ENCODE measurements at regions not wholly inside any gene's neighbourhood (a gene's known extent, or its start where the extent isn't known, plus 50 kb on each side); places are given as distances from the start of the nearest gene placed in this dataset.

GRCh38 chr4:18777190-18777930 lies 755.8 kb upstream of the LCORL start:
- Mint-ChIP-seq H3K9me3 (peaks cover 4% of the 10 kb centered on the region), H3K4me3 (no peak overlapping the region), H3K4me1 (no peaks in the 10 kb centered on the region), H3K36me3 (no peaks in the 10 kb centered on the region), H3K27me3 (no peaks in the 10 kb centered on the region), H3K27ac (no peak overlapping the region)
- no peak for DNase-seq

DNA sequence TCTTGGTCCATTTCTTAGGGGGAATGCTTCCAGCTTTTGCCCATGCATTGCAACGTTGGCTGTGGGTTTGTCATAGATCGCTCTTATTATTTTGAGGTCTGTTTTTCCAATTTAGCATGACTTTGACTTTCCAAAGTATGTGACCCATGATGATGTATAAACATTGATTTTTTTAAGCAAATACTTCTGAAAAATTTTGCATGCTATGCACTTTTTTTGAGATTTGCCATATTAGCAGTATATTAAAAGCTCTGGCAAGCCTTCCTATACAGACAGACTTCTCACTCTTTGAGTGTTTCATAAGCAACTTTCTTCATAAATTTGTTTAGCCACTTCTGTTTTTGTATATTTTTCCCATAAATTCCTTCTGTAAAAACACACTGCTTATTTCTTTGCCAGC lies 746.4 kb upstream of the LCORL start:
- H3K4me3 Mint-ChIP-seq, result no peak overlapping the region
- H3K9me3 Mint-ChIP-seq, result peaks cover 5% of the 10 kb centered on the region
- no peak overlapping the region for H3K27ac Mint-ChIP-seq

GRCh38 chr4:18756671-18757070 lies 735.1 kb upstream of the LCORL start:
- Mint-ChIP-seq H3K4me3 (no peak overlapping the region), H3K27me3 (no peaks in the 10 kb centered on the region), H3K36me3 (no peaks in the 10 kb centered on the region), H3K27ac (no peak overlapping the region), H3K9me3 (peaks cover 5% of the 10 kb centered on the region), H3K4me1 (no peaks in the 10 kb centered on the region)
- DNase-seq, result no peak

More for the DNA sequence above, 746.4 kb upstream of the LCORL start:
- no peaks in the 10 kb centered on the region for H3K4me1 Mint-ChIP-seq
- no peaks in the 10 kb centered on the region for H3K27me3 Mint-ChIP-seq
- no peak for DNase-seq
- no peaks in the 10 kb centered on the region for H3K36me3 Mint-ChIP-seq

GRCh38 chr4:18754180-18754579 lies 732.6 kb upstream of the LCORL start:
- H3K27me3 Mint-ChIP-seq, result no peaks in the 10 kb centered on the region
- H3K9me3 Mint-ChIP-seq, result peaks cover 1% of the 10 kb centered on the region
- H3K36me3 Mint-ChIP-seq, result no peaks in the 10 kb centered on the region
- no peak overlapping the region for H3K27ac Mint-ChIP-seq
- no peak overlapping the region for H3K4me3 Mint-ChIP-seq
- no peaks in the 10 kb centered on the region for H3K4me1 Mint-ChIP-seq
- no peak for DNase-seq

DNA sequence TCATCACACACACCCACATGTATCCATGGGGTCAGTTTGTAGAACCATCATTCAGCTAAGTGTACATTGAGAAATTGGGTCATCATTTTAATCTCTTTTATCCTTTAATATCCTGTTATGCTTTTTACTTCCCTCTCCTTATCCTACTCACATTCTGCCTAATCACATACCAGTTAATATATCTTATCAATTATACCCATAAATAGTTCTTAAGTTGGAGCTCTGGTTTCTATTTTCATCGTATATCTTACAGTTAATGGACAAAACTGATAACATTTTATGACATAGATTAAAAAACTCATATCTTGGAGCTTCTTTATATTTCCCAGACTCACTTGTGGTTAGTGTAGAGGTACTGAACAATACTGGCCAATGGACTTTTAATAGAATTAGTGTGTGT lies 729.5 kb upstream of the LCORL start:
- H3K36me3 Mint-ChIP-seq, result no peaks in the 10 kb centered on the region
- no peaks in the 10 kb centered on the region for H3K27me3 Mint-ChIP-seq
- H3K4me3 Mint-ChIP-seq, result no peak overlapping the region
- H3K9me3 Mint-ChIP-seq, result no peaks in the 10 kb centered on the region
- H3K27ac Mint-ChIP-seq, result no peak overlapping the region
- H3K4me1 Mint-ChIP-seq, result no peaks in the 10 kb centered on the region
- no peak for DNase-seq

DNA sequence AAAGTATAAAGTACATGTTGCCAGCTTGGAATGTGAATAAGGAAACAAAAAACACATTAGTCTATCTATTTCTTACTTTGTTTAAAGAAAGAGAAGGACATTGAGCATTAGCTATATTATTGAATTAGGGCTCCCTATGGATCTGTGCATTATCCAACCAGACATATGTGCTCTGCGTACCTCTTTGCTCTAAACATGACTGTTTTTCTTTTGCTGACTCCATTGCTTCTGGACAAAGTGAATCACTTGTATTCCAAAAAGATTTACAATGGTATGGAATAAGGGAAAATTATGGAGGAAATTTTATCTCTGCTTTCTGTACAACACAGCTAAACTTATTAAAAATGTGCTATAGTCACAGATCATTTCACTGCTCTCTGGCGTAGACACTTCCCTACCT lies 727.8 kb upstream of the LCORL start:
- DNase-seq, result no peak
- Mint-ChIP-seq H3K4me1 (no peaks in the 10 kb centered on the region), H3K27me3 (no peaks in the 10 kb centered on the region), H3K27ac (no peak overlapping the region), H3K36me3 (no peaks in the 10 kb centered on the region), H3K9me3 (no peaks in the 10 kb centered on the region), H3K4me3 (no peak overlapping the region)

DNA sequence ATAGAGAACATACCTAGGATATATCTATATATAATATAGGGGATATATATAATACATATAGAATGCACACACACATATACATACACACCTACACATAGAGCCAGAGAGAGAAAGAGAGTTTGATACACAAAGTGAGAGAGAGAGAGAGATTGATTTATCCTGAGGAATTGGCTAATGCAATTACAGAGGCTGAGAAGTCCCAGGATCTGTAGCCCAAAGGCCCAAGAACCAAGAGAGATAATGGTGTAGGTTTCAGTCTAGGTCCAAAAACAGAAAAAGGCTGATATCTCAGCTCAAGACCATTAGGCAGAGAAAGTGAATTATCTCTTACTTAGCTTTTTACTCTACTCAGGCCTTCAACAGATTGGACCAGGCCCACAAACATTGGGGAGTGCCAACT lies 715.0 kb upstream of the LCORL start:
- Mint-ChIP-seq H3K36me3 (no peaks in the 10 kb centered on the region), H3K9me3 (no peaks in the 10 kb centered on the region), H3K27ac (no peak overlapping the region), H3K4me3 (no peak overlapping the region), H3K27me3 (no peaks in the 10 kb centered on the region), H3K4me1 (no peaks in the 10 kb centered on the region)
- DNase-seq, result no peak

DNA sequence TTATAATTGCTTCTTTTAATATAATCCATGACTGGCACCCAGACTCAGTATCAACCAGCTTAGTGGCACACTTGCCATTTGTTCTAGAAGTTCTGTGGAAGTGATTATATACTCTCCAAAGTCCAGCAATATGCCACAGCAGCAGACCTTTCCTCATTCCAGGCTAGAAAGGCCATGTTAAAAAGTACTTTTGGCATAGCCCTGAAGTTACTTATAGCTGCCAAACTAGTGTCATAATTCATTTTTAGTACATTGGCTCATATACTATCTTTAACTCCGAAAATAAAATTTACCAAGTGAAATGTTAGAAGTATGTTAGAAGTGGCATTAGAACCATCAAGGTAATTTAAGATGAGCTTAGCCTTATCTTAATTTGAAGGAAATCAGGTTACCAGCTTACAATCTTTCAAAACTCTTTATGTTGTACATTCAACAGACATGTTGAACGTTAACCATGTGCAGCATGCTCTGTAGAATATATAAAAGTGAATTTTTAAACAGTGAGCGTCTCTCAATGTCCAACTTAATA lies 714.2 kb upstream of the LCORL start:
- no peaks in the 10 kb centered on the region for H3K9me3 Mint-ChIP-seq
- DNase-seq, result no peak
- no peak overlapping the region for H3K4me3 Mint-ChIP-seq
- H3K36me3 Mint-ChIP-seq, result no peaks in the 10 kb centered on the region
- no peaks in the 10 kb centered on the region for H3K4me1 Mint-ChIP-seq
- no peak overlapping the region for H3K27ac Mint-ChIP-seq
- H3K27me3 Mint-ChIP-seq, result no peaks in the 10 kb centered on the region

DNA sequence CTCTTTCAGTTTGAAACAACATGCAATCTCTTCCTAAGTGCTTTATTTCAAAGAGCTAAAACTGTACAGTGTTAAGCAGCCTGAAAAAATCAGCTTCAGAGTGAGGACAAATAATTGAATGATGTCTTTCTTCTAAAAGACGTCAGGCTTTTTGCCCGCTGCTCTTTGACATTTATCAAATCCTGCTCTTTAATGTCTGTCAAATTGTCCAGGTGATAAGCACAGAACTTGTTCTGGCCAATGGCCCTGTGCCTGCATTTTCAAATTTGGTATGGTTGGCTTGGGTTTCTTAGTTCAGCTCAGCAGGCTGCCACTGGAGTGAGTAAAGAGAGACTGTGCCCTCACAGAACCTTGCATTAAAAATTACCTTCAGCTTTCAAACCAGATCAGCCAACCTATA lies 712.9 kb upstream of the LCORL start:
- Mint-ChIP-seq H3K9me3 (peaks cover 2% of the 10 kb centered on the region), H3K27me3 (no peaks in the 10 kb centered on the region), H3K27ac (no peak overlapping the region), H3K4me3 (no peak overlapping the region), H3K36me3 (no peaks in the 10 kb centered on the region), H3K4me1 (no peaks in the 10 kb centered on the region)
- DNase-seq, result no peak

DNA sequence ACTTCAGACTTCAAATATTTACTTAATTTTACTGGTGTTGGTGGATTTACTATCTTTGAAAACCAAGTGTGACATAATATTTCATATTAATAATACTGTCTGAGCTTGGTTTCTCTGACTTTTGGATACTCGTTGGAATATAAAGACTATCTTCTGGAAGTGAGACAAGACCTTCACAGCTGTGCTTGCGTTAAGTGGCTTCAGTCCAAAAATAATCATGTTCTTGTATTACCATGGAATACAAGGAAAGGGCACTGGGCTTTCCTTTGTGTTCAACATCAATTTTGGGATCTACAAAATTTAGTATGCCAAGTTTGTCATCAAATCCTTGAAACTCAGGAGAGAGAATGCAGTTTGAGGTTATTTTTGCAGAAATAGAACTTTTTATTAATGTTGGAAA lies 712.4 kb upstream of the LCORL start:
- H3K9me3 Mint-ChIP-seq, result peaks cover 2% of the 10 kb centered on the region
- H3K4me3 Mint-ChIP-seq, result no peak overlapping the region
- H3K4me1 Mint-ChIP-seq, result no peaks in the 10 kb centered on the region
- no peaks in the 10 kb centered on the region for H3K27me3 Mint-ChIP-seq
- no peak for DNase-seq
- H3K27ac Mint-ChIP-seq, result no peak overlapping the region
- no peaks in the 10 kb centered on the region for H3K36me3 Mint-ChIP-seq

DNA sequence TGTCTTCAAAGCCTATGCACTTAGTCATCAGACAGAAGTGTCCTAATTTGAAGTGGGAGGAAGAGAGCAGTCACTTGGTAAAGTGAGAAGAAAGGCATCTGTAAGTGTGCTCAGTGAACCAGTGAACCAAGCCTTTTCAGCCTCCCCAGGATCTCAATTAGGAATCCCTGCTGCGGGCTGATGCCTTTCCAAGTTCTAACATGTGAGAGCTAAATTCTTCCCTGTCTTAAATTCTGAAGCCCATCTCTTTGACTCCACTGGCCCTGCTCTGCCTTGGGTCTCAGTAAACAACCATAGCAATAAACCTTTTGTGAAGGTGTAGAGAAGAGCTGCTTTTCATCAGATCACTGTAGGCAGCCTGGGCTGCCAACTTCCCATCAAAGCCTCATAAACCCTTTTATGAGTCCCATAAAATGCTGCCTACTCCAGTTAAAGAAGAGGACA lies 701.2 kb upstream of the LCORL start:
- H3K36me3 Mint-ChIP-seq, result no peaks in the 10 kb centered on the region
- no peak overlapping the region for H3K4me3 Mint-ChIP-seq
- H3K9me3 Mint-ChIP-seq, result peaks cover 4% of the 10 kb centered on the region
- no peaks in the 10 kb centered on the region for H3K4me1 Mint-ChIP-seq
- H3K27me3 Mint-ChIP-seq, result no peaks in the 10 kb centered on the region
- no peak for DNase-seq
- no peak overlapping the region for H3K27ac Mint-ChIP-seq

DNA sequence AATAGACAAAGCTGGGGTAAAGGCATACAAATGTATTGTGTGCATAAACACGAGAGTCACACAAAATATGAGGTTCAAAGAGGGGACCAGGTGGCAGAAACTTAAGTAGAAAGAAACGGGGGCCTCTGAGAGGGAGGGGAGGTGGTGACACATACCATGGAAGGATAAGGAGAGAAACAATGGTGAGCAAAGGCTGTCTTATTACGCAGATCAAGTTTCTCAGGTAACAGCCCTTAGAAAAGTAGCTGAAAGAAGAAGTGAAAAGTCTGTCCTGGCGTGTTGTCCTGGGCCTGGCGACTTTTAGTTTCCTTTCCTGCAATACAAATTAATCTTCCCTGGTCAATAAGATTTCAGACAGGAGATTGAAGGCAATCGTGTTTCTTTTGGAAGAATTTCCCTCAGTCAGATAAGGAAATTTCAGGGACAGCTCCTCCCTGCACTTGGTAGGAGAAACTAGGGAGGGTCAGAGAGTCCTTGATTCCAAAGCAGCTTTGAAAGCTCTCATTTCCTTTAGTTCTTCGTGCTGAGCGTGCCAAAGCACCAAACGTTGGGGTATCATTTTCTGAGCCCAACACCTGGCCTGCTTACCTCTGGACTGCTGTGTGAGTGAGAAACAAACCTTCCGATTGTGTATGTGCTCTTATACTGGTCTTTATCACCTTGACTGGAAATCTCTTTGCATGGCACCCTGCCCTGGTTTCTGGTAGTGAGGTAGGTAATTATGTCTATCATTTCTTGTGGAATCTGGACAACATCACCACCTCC lies 676.7 kb upstream of the LCORL start:
- H3K36me3 Mint-ChIP-seq, result no peaks in the 10 kb centered on the region
- H3K27me3 Mint-ChIP-seq, result no peaks in the 10 kb centered on the region
- peaks cover 6% of the 10 kb centered on the region for H3K9me3 Mint-ChIP-seq
- DNase-seq, result no peak
- H3K4me1 Mint-ChIP-seq, result no peaks in the 10 kb centered on the region
- H3K27ac Mint-ChIP-seq, result no peak overlapping the region
- no peak overlapping the region for H3K4me3 Mint-ChIP-seq

DNA sequence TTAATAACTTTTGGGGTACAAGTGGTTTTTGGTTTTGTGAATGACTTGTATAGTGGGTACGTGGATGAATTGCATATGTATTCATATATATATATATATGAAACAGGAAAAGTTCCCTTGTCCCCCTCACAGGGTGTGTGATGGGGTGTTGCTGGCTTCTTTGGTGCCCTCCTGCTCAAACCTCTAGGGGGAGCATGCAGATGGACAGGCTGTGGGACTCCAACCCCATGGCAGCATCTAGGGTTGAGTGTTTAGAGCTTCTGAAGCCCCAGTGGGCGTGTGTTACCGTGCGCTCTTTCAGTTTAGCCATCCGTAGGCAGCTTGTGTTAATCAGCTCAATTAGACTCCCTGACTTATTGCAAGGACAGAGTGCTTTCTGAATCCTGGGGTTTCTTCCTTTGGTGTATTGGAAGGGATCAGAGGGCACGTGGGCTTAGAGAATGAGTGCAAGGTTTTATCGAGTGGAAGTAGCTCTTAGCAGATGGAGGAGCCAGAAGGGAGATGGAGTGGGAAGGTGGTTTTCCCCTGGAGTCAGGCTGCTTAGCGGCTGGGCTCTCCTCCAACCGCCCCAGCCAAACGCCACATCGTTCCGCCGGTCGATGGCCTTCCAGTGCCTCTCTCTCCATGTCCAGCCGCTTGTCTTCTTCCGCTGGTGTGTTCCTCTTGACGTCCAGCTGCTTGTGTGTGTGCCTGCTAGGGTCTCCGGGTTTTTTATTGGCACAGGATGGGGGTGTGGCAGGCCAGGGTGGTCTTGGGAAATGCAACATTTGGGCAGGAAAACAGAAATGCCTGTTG lies 674.4 kb upstream of the LCORL start:
- DNase-seq, result no peak
- H3K4me1 Mint-ChIP-seq, result no peaks in the 10 kb centered on the region
- no peaks in the 10 kb centered on the region for H3K9me3 Mint-ChIP-seq
- no peak overlapping the region for H3K27ac Mint-ChIP-seq
- H3K27me3 Mint-ChIP-seq, result peaks cover 4% of the 10 kb centered on the region
- H3K36me3 Mint-ChIP-seq, result no peaks in the 10 kb centered on the region
- H3K4me3 Mint-ChIP-seq, result no peak overlapping the region

- Mint-ChIP-seq H3K27me3 (peaks cover 9% of the 10 kb centered on the region), H3K27ac (no peak overlapping the region), H3K4me1 (no peaks in the 10 kb centered on the region), H3K4me3 (no peak overlapping the region), H3K36me3 (no peaks in the 10 kb centered on the region), H3K9me3 (no peaks in the 10 kb centered on the region)
- no peak for DNase-seq
These were observed 670.1 kb upstream of the LCORL start for GRCh38 chr4:18691431-18692200.

All from activated naive CD8-positive, alpha-beta T cell treated with anti-CD3 and anti-CD28 coated beads for 36 hours (primary cell).